ENCODE measurements at regions not wholly inside any gene's neighbourhood (a gene's known extent, or its start where the extent isn't known, plus 50 kb on each side); places are given as distances from the start of the nearest gene placed in this dataset.
"Not testable (repeated sequence)": the region's sequence is repeated elsewhere in the genome, so short reads cannot be mapped to it uniquely, and the experiment has no call there.

DNA sequence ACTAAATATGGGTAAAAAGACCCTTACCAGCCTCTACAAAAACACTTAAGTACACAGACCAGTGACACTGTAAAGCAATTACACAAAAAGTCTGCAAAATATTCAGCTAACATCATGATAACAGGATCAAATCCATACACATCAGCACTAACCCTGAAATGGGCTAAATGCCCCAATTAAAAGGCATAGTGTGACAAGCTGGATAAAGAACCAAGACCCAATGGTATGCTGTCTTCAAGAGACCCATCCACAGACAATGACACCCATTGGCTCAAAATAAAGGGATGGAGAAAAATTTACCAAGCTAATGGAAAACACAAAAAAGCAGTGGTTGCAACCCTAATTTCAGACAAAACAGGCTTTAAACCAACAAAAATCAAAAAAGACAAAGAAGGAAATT lies 221.0 kb upstream of the ISL1 start:
- ATAC-seq (ENCODE audit: low read depth) (no peak), DNase-seq (no peak)
- TF ChIP-seq, protein P1, sequence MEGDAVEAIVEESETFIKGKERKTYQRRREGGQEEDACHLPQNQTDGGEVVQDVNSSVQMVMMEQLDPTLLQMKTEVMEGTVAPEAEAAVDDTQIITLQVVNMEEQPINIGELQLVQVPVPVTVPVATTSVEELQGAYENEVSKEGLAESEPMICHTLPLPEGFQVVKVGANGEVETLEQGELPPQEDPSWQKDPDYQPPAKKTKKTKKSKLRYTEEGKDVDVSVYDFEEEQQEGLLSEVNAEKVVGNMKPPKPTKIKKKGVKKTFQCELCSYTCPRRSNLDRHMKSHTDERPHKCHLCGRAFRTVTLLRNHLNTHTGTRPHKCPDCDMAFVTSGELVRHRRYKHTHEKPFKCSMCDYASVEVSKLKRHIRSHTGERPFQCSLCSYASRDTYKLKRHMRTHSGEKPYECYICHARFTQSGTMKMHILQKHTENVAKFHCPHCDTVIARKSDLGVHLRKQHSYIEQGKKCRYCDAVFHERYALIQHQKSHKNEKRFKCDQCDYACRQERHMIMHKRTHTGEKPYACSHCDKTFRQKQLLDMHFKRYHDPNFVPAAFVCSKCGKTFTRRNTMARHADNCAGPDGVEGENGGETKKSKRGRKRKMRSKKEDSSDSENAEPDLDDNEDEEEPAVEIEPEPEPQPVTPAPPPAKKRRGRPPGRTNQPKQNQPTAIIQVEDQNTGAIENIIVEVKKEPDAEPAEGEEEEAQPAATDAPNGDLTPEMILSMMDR (IDR thresholded peaks at IDR 0.05): no peak
- POLR2A ChIA-PET: no interaction called here
- H3K27ac Mint-ChIP-seq: no peak overlapping the region
- no peaks in the 10 kb centered on the region for H3K4me1 Mint-ChIP-seq
- intact Hi-C loops (cut with micrococcal nuclease): no loop called here
- CTCF ChIA-PET: no interaction called here
- H3K36me3 Mint-ChIP-seq (ENCODE audit: low read depth): no peaks in the 10 kb centered on the region
- H3K9me3 Mint-ChIP-seq: peaks cover 30% of the 10 kb centered on the region
- H3K4me3 Mint-ChIP-seq: no peak overlapping the region
- no peaks in the 10 kb centered on the region for H3K27me3 Mint-ChIP-seq

DNA sequence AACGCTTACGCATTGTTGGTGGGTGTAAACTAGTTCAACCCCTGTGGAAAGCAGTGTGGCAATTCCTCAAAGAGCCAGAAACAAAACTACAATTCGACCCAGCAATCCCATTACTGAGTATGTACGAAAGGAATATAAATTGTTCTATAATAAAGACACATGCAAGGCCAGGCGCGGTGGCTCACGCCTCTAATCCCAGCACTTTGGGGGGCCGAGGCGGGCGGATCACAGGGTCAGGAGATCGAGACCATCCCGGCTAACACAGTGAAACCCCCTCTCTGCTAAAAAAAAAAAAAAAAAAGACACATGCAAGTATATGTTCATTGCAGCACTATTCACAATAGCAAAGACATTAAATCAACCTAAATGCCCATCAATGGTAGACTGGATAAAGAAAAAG lies 217.6 kb upstream of the ISL1 start:
- CTCF ChIA-PET; H3K4me3 Mint-ChIP-seq; POLR2A ChIA-PET; intact Hi-C loops (cut with micrococcal nuclease); ATAC-seq (ENCODE audit: low read depth); H3K27ac Mint-ChIP-seq; DNase-seq; H3K27me3 Mint-ChIP-seq; H3K36me3 Mint-ChIP-seq (ENCODE audit: low read depth); H3K4me1 Mint-ChIP-seq: not testable (repeated sequence)
- peaks cover 32% of the 10 kb centered on the region for H3K9me3 Mint-ChIP-seq

DNA sequence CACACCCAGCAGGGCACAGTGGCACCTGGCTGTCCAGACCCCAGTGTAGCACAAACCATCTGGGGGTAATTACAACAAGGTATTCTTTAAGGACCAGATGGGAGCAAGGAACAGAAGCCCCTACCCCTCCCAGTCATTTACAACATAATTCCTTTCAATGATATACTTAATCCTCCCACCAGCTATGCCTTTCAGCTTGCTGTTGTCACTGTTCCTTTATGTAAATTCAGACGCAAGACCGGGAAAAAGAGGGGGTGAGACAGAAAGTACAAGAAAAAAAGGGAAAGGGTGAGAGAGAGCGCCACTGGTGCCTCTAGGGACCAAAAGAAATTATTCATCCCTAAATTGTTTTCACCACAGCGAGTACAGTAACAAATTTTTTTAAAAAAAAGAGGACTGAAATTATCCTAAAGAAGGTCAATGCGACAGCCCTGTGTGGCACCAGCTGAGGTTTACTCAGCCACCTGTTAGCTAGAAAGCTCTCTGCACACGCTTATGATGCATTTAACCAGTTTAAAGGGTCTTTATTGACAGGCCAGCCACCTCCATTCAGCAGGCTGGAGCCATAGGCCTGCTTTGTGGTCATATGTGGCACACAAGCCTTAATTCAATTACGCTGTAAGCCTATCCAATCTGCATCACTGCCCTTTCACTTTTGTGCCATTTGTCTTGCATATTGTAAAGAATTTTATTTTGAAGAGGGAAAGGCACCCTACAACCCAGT lies 210.2 kb upstream of the ISL1 start:
- Mint-ChIP-seq H3K27me3 (no peaks in the 10 kb centered on the region), H3K4me3 (no peak overlapping the region), H3K36me3 (ENCODE audit: low read depth) (no peaks in the 10 kb centered on the region), H3K4me1 (no peaks in the 10 kb centered on the region), H3K27ac (no peak overlapping the region), H3K9me3 (peaks cover 5% of the 10 kb centered on the region)
- ChIA-PET CTCF (no interaction called here), POLR2A (no interaction called here)
- no peak for DNase-seq
- TF ChIP-seq, protein P1 (IDR thresholded peaks at IDR 0.05): no peak
- ATAC-seq (ENCODE audit: low read depth): no peak
- intact Hi-C loops (cut with micrococcal nuclease): no loop called here

- H3K9me3 Mint-ChIP-seq: no peaks in the 10 kb centered on the region
- no peak overlapping the region for H3K27ac Mint-ChIP-seq
- no peaks in the 10 kb centered on the region for H3K27me3 Mint-ChIP-seq
- intact Hi-C loops (cut with micrococcal nuclease): no loop called here
- ChIA-PET CTCF (no interaction called here), POLR2A (no interaction called here)
- no peaks in the 10 kb centered on the region for H3K4me1 Mint-ChIP-seq
- TF ChIP-seq, protein P1 (IDR thresholded peaks at IDR 0.05): no peak
- ATAC-seq (ENCODE audit: low read depth) (no peak), DNase-seq (no peak)
- H3K4me3 Mint-ChIP-seq: no peak overlapping the region
- H3K36me3 Mint-ChIP-seq (ENCODE audit: low read depth): no peaks in the 10 kb centered on the region
Measured at GRCh38 chr5:51181208-51181894, 201.9 kb upstream of the ISL1 start.

GRCh38 chr5:51185850-51186329 lies 197.4 kb upstream of the ISL1 start:
- ATAC-seq (ENCODE audit: low read depth) (no peak), DNase-seq (no peak)
- POLR2A ChIA-PET: no interaction called here
- no peaks in the 10 kb centered on the region for H3K27me3 Mint-ChIP-seq
- H3K9me3 Mint-ChIP-seq: no peaks in the 10 kb centered on the region
- no peak overlapping the region for H3K4me3 Mint-ChIP-seq
- no peak overlapping the region for H3K27ac Mint-ChIP-seq
- TF ChIP-seq, protein P1 (IDR thresholded peaks at IDR 0.05): no peak
- no peaks in the 10 kb centered on the region for H3K36me3 Mint-ChIP-seq (ENCODE audit: low read depth)
- CTCF ChIA-PET: no interaction called here
- no peaks in the 10 kb centered on the region for H3K4me1 Mint-ChIP-seq
- intact Hi-C loops (cut with micrococcal nuclease): no loop called here

All from activated B cell treated with CpG ODN at 0.5 μM for 24 hours (primary cell).